GM18858 (cell line): ENCODE measurements at regions not wholly inside any gene's neighbourhood (a gene's known extent, or its start where the extent isn't known, plus 50 kb on each side); places are given as distances from the start of the nearest gene placed in this dataset.
"Not testable (repeated sequence)": the region's sequence is repeated elsewhere in the genome, so short reads cannot be mapped to it uniquely, and the experiment has no call there.

Experiments used
- ATAC-seq: cut with Tn5 transposase; IDR thresholded peaks from one replicate; pipeline ENCODE4 v1.9.1; 2021; ENCODE audit not compliant: unreplicated experiment

DNA sequence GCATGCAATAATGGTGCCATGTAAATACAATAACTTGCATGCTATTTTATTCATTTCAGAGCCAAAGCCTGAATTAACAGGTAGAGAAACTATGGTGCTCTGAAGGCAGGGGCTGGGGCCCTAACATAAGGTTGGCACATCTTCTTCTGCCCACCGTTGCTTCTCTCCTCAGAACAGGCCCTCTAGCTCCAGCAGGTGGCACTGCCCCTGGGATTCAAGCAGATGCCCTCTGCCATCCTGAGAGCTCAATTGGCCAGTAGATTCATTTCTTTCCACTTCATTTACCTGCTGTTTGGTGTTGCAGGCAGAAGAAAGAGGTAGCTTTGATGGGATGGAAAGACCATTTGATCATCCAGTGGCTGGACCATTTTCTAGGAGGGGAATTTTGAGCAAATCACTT is 130.5 kb downstream of the FOXB1 start:
- ATAC-seq, result no peak

DNA sequence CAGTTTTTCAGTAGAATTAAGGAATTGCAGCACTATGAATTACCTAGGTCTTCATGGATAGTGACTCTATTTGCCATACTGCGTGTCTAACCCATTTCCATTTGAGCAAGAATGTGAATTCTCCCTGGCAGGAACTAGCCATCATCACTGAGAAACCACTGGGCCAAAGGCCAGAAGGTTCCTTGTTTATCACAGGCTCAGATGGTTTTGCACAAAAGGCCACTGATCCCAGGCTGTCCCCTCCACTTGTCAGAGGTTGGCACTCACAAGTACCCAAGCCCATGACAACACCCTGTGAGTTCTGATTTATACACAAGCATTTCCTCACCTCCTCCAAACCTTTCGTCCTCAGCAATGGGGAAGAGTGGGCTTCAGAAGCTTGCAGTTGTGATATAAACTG is 131.8 kb downstream of the FOXB1 start:
- ATAC-seq, result no peak

DNA sequence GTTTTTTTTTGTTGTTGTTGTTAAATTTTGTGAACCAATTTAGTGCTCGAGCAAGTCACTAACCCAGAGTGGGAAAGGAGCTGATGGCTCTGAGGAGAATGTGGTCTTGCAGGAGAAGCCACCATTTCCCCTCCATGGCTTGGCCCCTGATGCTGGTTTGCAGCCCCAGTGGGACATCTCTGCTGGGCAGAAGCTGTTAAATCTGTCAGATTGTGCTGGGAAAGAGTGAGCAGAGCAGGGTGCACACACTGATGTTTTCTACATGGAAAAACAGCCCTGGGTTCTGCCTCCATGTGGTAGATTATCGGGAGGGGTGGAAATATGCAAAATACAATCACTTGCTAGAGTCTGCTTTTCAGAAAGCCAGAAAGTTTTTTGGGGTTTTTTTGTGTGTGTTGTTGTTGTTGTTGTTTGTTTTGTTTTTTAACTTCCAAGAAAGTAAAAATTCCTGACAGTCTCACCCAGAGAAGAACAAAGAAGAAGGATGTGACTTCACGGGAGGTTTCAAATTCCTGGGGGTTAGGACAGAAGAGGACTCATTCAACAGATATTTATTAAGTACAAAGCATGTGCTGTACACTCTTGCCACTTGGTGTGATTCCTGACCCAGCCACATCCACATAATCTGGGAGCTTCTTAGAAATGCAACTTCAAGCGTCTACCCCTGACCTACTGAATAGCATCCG is 133.7 kb downstream of the FOXB1 start:
- ATAC-seq, result no peak

DNA sequence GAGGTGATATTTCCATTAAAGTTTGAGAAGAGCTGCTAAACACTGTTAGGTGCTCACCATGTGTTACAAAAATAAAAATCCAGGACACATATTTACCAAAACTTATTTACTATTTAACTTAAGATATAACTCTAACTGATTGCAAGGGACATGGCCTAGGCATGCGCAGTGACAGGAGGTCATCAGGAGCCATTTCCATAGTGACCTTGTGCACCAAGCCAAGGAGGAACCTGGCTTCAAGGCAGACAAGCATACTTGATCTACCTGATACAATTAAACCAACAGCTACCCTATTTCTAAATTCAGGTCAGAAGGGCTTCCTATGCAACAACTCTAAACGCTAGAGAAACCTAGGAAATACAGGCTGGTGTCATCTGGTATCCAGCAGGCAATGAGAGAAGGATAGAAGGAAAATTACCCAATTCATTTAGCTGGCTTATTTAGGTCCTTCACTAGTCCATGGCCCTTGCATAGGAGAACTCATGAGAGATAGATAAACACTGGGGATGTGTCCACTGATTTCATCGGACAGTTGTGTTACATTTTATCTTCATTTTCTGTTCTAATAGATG is 134.4 kb downstream of the FOXB1 start:
- ATAC-seq, result no peak

DNA sequence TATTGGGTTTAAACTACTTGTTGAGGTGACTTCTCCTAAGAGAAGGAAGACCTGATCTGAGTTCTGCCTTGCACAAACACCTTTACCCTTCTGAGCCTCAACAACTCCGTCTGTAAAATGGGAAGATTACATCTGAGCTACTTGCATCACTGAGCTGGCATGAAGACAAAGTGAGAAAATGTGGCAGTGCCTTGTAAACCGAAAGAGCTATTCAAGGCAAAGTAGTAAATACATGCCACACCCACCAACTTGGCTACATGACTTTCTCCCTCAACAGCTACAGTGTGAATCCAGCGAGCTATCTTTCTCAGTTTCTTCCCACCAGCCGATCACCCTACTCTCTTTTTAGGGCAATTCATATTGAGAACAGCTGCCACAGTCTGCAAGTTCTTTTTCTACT is 148.3 kb downstream of the FOXB1 start:
- no peak for ATAC-seq

DNA sequence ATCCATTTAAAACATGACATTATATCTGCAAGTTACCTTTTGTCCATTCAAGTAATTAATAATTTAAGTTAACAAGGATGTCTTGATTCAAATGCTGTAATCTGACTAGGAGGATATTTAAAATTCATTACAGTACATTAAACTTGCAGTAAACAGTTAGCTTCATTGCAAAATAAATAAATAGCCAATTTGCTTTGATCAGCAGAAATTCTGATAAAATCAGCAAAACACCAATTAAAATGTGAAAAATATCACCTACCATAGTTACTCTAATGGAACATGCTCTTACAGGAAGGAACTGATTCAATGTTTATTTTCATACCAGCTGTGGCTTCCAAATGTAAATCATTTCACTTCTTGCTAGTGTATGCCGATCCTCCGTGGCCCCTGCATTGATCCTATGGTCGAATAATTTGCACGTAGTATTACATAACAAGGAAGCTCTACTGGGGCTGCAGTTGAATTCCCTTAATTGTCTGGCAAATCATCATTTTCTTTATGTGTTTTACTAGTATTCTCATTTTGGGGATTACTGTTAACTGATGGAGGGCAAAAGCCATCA is 150.7 kb downstream of the FOXB1 start:
- no peak for ATAC-seq

DNA sequence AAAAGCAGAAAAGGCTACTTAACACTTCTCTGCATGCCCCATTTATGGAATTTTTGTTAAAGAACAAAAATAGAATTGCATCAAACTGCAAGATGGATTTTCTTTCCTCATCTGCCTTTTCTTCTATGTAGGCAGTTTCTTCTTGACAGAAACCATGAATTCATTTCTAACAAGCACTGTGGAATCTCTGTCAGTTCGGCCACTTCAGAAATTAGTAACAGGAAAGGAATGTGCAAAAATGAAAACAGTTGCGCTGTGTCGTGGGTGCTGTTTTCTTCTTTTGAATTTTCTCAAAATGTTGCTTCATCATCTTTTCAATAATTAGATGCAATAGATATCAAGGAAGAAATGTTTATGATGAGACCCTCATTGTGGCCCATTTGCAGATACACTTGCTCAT is 151.6 kb downstream of the FOXB1 start:
- ATAC-seq, result no peak

DNA sequence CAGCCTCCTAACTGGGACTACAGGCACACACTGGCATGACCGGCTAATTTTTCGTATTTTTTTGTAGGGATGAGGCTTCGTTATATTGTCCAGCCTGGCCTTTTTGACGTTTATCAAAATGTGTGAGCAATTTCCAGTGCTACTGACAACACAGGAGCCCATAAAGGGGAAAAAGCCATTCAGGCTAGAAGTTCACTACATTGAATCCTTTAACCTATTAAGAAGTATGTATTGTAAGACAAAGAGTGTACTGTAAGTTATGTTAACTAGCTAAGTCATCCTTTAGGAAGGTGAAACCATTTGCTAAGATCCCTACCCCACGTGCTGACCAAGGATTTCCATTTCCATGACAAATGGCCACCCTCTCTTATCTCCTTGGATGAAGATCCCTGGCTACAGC is 156.8 kb downstream of the FOXB1 start:
- no peak for ATAC-seq

DNA sequence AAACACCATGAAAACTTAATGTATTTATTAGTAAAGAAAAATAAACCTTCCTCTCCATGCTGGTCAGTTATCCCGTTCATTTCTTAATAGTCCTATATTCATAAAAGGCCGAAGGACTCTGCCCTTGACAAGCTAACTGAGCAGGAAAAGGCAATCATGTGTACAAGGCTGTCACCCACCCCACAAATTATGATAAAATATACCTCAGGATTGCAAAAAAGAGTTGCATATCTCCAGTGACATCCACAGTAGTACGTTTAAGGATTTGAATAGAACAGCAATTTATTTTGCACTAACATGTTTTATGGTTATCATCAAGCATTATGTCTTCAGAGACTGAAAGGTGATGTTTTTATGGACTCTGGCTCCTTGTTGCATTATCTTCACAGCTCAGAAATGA is 157.6 kb downstream of the FOXB1 start:
- no peak for ATAC-seq

DNA sequence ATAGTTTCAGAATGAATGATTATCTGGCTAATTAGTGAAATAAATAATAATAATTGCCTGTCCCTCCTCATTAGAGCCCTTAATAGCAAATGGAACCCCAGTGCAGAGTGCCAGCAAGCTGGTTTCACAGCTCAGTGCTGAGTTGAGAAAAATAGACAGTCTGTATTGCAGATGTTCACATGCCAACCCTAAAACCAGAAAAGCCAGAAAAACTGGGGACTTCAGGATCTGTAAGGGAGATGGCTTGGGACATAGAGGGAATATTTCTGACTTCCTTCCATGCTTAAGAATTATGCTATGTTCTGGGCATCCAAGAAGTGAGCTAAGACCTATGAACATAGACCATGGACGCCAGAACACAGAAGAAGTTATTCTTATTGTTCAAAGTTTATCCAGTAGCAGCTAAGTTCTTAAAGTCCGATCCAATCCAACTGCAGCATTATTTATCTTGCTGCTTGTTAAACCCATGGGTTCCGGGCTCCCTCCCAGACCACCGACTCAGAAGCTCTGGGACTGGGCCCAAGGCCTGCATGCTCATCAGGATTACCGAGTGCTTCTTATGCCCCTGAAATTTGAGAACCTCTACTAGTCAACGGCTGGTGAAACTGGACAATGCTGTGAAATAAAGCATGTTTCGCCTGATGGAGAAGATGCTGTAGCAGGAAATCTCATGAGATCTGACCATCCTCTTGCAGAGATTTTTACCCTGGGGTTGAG is 158.3 kb downstream of the FOXB1 start:
- ATAC-seq, result no peak

DNA sequence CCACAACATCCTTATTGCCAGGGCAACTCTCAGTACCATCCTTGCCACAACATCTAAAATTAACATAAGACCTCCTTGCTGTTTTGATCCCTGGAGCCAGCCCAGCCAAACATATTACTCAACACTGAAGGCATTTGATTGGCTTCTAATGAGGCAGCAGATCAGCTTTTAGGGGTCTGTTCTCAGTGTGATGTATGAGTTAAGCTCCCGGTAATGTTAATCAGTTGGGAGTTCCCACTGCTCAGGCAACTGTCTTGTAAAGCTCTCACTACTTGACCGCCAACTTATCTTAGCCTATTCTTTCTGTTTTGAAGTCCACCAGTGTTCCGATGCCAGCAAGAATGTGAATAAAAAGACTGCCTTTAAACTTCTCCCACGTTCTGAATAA is 158.9 kb downstream of the FOXB1 start:
- no peak for ATAC-seq

DNA sequence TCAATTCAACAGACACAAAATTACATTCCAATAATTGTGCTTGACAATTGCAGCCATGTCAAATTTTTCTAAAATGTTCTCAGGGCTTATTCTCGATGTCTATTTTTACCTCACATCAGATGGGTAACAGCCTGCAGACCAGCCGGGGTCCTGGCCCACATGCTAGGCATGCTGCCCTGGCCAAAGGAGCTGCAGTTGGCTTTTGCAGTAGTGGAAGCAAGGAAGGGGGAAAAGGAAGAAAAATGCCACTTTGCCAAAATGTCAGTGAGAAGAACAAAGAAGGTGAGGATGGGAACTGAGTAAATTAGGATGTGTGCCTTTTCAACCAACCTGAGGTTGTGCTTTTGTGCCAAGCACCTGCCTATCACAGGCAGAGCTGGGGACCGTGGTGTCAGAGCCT is 161.0 kb downstream of the FOXB1 start:
- ATAC-seq, result no peak

DNA sequence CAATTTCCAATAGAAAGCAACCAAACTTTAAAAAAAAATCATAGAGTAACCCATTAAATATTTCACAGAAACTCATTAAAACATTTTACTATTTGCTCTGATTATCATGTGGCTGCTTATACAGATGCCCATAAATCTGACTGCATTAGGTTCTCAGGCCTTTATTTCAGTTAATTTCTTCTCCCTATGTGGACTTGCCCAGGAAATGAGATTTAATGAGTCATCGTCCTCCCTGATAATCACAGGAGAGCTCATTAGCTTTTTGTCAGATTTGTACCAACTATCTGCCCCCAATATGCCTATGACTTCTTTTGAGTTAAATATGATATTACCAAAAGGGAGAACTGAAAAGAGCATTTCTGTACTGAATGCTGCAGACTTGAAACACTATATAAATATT is 168.0 kb downstream of the FOXB1 start:
- ATAC-seq, result no peak

DNA sequence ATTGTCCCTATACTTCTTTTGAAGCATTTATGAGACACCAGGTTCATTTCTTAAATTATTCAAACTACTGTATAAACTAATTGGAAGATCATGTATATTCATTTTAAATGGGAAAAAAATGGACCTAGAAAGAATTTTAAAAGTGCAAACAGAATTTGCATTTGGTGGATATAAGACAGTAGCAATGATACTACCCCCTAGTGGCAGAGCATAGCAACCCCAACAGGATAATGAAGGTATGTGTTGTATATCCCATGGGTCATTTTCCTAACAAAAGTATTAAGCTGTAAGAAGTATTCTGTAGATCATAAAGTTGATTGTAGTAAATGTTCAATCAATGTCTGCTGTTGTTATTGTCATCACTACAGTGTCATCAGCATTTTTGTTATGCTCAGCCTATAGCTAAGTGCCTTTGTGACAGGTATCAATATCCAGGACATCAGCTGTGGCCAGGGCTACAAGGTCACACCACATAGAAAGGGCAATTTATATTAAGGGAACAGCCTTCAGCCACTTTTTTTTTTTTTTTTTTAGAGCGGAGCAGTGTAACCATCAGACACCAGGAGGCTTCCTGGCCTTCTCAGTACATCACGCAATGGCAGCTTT is 175.8 kb downstream of the FOXB1 start:
- no peak for ATAC-seq

DNA sequence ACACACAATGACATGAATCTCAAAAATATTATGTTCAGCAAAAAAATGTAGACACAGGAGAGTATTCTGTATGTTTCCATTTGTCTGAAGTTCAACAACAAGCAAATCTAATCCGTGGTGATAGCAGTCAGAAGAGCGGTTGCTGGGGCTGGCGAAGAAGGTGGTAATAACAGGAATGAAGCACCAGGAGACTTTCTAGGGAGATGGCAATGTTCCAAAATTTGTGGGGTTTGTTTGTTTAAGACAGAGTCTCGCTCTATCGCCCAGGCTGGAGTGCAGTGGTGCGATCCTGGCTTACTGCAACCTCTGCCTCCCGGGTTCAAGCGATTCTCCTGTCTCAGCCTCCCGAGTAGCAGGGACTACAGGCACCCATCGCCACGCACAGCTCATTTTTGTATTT is 177.8 kb downstream of the FOXB1 start:
- ATAC-seq, result not testable (repeated sequence)

DNA sequence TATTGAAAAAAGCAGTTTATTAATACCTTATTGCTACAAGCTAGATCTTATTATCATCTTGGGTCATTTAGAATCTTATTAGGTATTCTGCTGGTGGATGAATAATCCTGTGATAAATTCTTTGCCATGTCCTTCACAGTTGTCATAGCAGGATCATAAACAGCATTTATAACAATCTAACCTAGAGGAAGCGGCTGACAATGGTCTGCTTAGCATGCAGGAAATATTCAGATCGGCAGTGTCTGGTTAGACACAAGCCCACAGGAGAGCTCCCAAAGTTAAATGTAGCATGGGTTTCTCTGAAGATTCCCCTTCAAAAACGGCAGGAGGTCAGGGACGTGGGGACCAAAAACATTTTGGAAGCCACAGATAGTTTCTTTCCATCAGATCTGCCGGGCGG is 179.3 kb downstream of the FOXB1 start:
- no peak for ATAC-seq

DNA sequence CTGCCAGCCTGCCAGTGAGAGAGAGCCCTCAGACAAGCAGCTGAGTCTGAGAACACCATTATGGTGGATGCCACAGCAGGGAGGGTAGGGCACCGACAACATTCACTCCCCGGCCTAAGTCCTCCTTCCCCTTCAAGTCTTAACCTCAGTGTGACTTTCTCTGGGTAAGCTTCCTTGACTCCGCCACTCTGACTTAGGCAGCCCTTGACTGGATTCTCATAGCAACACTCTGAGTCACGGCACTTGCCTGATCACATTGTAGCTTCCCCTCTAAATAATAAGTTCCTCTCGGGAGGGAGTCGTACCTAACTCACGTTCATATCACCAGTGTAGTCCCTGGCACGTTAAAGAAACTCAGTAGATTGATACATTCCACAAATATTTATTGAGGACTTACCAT is 180.5 kb downstream of the FOXB1 start:
- ATAC-seq, result no peak

DNA sequence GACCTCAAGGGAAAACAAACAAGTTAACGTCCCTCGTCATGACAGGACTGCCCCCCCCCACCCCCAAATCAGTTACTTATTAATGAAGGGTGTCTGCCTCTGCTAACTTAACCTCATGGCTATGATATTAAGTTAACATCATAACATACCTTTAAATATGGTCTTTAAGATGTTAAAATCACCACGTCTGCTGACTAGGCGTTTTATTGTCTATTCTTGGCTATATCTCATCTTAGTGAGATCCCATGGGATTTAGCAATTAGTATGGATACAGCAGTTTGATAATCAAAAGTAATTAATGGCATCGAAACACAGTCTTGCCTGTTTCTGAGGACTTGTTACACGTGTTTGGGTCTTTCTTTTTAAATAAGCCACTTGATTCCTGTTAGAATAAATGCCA is 186.9 kb downstream of the FOXB1 start:
- ATAC-seq, result no peak

DNA sequence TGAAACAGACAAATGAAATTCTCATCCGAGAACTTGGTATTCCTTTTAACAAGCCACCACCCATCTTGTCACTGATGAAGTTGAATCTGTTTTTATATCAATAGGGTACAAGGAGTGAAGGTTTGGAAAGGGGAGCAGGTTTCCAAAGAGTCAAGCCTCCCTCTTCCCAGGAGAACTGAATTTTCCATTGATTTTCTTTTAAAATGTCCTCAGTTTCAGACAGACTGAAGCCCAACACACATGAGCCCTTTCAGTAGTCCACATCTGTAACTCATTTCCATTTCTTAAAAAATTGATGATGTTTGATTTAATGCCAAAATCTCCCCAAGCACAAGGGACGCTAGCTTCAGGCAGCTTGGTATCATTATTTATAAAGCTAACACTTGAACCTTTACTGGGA is 187.7 kb downstream of the FOXB1 start:
- no peak for ATAC-seq

DNA sequence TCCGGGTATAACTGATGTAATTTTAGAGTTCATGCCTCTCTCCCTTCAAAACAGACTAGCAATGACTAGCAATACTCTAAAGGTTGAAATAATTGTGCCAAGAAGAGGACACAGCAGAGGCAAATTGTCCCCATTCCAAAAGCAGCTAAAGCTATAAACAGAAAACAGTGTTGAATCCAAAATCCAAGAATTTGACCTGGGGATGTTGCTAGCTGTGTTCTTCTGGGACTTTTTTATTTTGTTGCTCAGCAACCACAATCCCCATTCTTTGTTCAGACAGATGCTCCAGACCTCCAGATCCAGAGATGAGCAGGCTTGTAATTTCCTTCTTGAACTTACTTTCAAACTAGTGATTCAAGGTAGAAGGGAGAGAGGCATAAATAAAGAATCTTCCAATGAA is 191.5 kb downstream of the FOXB1 start:
- ATAC-seq, result no peak

DNA sequence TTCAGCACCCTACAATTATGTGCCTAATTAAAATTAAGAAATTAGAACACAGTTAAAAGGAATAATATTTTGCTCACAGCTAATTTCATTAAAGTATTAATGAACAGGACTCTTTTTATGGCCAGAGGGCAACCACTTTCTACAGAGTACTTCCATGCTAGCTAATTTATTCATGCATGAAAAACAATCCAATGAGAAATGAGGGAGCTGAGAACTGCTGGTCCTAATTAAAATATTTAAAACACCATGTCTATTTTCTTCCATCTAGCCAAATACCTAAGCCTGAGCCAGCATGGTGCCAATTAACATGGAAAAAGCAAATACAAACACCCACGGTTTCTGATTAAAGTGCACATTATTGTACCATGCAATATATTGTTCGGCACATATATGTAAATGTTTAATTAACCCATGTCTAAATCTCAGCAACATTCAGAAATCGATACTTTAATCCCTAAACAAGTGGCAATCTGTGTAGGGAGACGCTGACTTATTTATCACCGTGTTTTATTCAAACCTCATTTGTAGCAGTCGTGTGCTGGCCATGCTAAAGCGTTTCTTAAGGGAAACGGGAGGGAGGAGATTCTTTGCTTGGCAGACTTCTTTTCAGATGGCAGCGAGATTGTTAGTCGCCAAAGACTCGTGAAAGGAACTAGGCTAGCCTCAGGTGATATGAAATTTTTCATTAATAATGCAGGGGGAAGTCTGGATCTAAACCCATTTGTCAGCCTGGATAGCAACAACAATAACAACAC is 193.5 kb downstream of the ANXA2 start:
- no peak for ATAC-seq
